ENCODE measurements at regions not wholly inside any gene's neighbourhood (a gene's known extent, or its start where the extent isn't known, plus 50 kb on each side); places are given as distances from the start of the nearest gene placed in this dataset.

- no peak overlapping the region for H3K27ac ChIP-seq
- no peaks in the 10 kb centered on the region for H3K36me3 ChIP-seq
- H3K27me3 ChIP-seq: no peaks in the 10 kb centered on the region
- no peaks in the 10 kb centered on the region for H3K9me3 ChIP-seq
- no peak overlapping the region for H3K4me3 ChIP-seq
- intact Hi-C loops (cut with DNase I): no loop called here
- DNase-seq (ENCODE audit: extremely low spot score in 2 of 2): no peak
- H3K4me1 ChIP-seq: no peaks in the 10 kb centered on the region
- TF ChIP-seq POLR2AphosphoS5 (IDR thresholded peaks at IDR 0.05; ENCODE audit: insufficient read depth in 1 of 2, low read depth in 1 of 2) (no peak), CTCF (IDR thresholded peaks at IDR 0.05) (no peak), POLR2A (IDR thresholded peaks at IDR 0.05) (no peak)
These were observed 325.1 kb downstream of the EFNB2 start for GRCh38 chr13:106210324-106210723.

- intact Hi-C loops (cut with DNase I): no loop called here
- H3K4me1 ChIP-seq: no peaks in the 10 kb centered on the region
- no peaks in the 10 kb centered on the region for H3K9me3 ChIP-seq
These were observed 329.6 kb downstream of the EFNB2 start for GRCh38 chr13:106205871-106206270.

GRCh38 chr13:106197496-106197895 is 338.0 kb downstream of the EFNB2 start:
- H3K27ac ChIP-seq: no peak overlapping the region
- no peaks in the 10 kb centered on the region for H3K9me3 ChIP-seq
- H3K4me1 ChIP-seq: no peaks in the 10 kb centered on the region
- no peaks in the 10 kb centered on the region for H3K36me3 ChIP-seq
- no peak for DNase-seq (ENCODE audit: extremely low spot score in 2 of 2)
- no peaks in the 10 kb centered on the region for H3K27me3 ChIP-seq
- TF ChIP-seq CTCF (IDR thresholded peaks at IDR 0.05): no peak
- TF ChIP-seq POLR2AphosphoS5 (IDR thresholded peaks at IDR 0.05; ENCODE audit: insufficient read depth in 1 of 2, low read depth in 1 of 2): no peak
- intact Hi-C loops (cut with DNase I): no loop called here
- no peak overlapping the region for H3K4me3 ChIP-seq

More at GRCh38 chr13:106205871-106206270, 329.6 kb downstream of the EFNB2 start:
- no peaks in the 10 kb centered on the region for H3K27me3 ChIP-seq
- DNase-seq (ENCODE audit: extremely low spot score in 2 of 2): no peak
- H3K36me3 ChIP-seq: no peaks in the 10 kb centered on the region
- H3K4me3 ChIP-seq: no peak overlapping the region
- TF ChIP-seq CTCF (IDR thresholded peaks at IDR 0.05): no peak
- no peak for TF ChIP-seq POLR2A (IDR thresholded peaks at IDR 0.05)
- TF ChIP-seq POLR2AphosphoS5 (IDR thresholded peaks at IDR 0.05; ENCODE audit: insufficient read depth in 1 of 2, low read depth in 1 of 2): no peak
- H3K27ac ChIP-seq: no peak overlapping the region

GRCh38 chr13:106187501-106188095 is 347.9 kb downstream of the EFNB2 start:
- Histone ChIP-seq H3K36me3 (no peaks in the 10 kb centered on the region), H3K27me3 (no peaks in the 10 kb centered on the region), H3K27ac (no peak overlapping the region), H3K9me3 (no peaks in the 10 kb centered on the region), H3K4me1 (no peaks in the 10 kb centered on the region), H3K4me3 (no peak overlapping the region)
- no peak for DNase-seq (ENCODE audit: extremely low spot score in 2 of 2)
- TF ChIP-seq POLR2A (IDR thresholded peaks at IDR 0.05) (no peak), CTCF (IDR thresholded peaks at IDR 0.05) (no peak), POLR2AphosphoS5 (IDR thresholded peaks at IDR 0.05; ENCODE audit: insufficient read depth in 1 of 2, low read depth in 1 of 2) (no peak)
- intact Hi-C loops (cut with DNase I): no loop called here

GRCh38 chr13:106187101-106187500 is 348.4 kb downstream of the EFNB2 start:
- DNase-seq (ENCODE audit: extremely low spot score in 2 of 2): no peak
- Histone ChIP-seq H3K9me3 (no peaks in the 10 kb centered on the region), H3K27ac (no peak overlapping the region), H3K27me3 (no peaks in the 10 kb centered on the region), H3K4me3 (no peak overlapping the region), H3K4me1 (no peaks in the 10 kb centered on the region), H3K36me3 (no peaks in the 10 kb centered on the region)
- TF ChIP-seq CTCF (IDR thresholded peaks at IDR 0.05) (no peak), POLR2A (IDR thresholded peaks at IDR 0.05) (no peak), POLR2AphosphoS5 (IDR thresholded peaks at IDR 0.05; ENCODE audit: insufficient read depth in 1 of 2, low read depth in 1 of 2) (no peak)
- intact Hi-C loops (cut with DNase I): no loop called here

All from vagina (tissue), 2 donors.